Suprapubic skin (tissue), 3 donors: ENCODE measurements at regions not wholly inside any gene's neighbourhood (a gene's known extent, or its start where the extent isn't known, plus 50 kb on each side); places are given as distances from the start of the nearest gene placed in this dataset.

Source experiments
- POLR2AphosphoS5 ChIP-seq, 3 donors: sonication (generic); formaldehyde crosslinking; IDR thresholded peaks; one replicate each; pipeline ENCODE4 v1.6.1; 2017; ENCODE audit warnings: antibody characterized with exemption in 3 of 3
- TF ChIP-seq, protein P1 (sequence below), 2 donors: fragments of 200-600 bp in 1 of 2; fragments of 450-650 bp in 1 of 2; sonication (generic) in 1 of 2; IDR thresholded peaks; one replicate each; pipeline ENCODE4 v1.5.1; 2016 to 2019; ENCODE audit warnings: antibody characterized with exemption in 2 of 2, mild to moderate bottlenecking in 1 of 2, moderate library complexity in 1 of 2

DNA sequence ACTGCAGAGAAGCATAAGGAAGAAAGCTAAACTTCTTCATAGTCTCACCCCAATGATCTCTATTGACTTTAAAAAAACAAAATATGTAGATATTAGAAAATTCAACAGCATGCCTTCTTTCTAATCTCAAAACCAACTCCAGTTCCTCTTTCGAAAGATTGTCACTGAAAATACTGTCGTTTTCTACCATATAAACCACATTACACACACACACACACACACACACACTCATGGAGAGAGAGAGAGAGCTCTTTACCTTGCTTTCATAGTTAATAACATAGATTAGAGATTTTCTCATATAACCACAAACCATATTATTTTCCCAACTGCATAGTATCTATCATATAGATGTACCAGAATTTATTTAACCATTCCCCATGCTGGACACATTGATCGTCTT lies 296.2 kb upstream of the MGMT start:
- TF ChIP-seq, protein P1, sequence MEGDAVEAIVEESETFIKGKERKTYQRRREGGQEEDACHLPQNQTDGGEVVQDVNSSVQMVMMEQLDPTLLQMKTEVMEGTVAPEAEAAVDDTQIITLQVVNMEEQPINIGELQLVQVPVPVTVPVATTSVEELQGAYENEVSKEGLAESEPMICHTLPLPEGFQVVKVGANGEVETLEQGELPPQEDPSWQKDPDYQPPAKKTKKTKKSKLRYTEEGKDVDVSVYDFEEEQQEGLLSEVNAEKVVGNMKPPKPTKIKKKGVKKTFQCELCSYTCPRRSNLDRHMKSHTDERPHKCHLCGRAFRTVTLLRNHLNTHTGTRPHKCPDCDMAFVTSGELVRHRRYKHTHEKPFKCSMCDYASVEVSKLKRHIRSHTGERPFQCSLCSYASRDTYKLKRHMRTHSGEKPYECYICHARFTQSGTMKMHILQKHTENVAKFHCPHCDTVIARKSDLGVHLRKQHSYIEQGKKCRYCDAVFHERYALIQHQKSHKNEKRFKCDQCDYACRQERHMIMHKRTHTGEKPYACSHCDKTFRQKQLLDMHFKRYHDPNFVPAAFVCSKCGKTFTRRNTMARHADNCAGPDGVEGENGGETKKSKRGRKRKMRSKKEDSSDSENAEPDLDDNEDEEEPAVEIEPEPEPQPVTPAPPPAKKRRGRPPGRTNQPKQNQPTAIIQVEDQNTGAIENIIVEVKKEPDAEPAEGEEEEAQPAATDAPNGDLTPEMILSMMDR (IDR thresholded peaks at IDR 0.05), result no peak
- TF ChIP-seq POLR2AphosphoS5 (IDR thresholded peaks at IDR 0.05), result no peak
